Femur (tissue), 1 donor: ENCODE measurements at regions not wholly inside any gene's neighbourhood (a gene's known extent, or its start where the extent isn't known, plus 50 kb on each side); places are given as distances from the start of the nearest gene placed in this dataset.

Experiments
- DNase-seq: peaks from one replicate; pipeline ENCODE4 v3.0.0-alpha.2; 2017

GRCh38 chr6:164275773-164276172 is 861.3 kb downstream of the QKI start:
- DNase-seq: no peak

DNA sequence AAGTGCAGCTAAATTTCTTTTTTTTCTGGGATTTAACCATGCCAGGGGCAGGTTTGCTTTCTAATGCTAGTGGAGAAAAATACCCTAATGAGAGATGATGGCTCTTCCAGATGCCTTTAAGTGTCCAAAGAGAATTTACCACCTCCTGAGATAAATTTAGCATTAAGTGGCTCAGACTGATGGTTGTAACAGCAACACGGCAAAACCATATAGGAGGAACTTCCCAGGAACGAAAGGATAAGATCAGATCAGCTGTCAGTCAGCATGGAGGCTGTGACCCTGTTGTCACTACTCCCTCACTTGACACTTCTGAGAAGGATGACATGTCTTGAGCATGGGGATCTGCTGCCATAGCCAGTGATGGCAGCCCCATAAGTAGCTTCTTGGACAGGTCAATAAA is 860.0 kb downstream of the QKI start:
- DNase-seq: no peak

- DNase-seq: no peak
These were observed 859.0 kb downstream of the QKI start for GRCh38 chr6:164273491-164273890.

- DNase-seq: no peak
These were observed 852.3 kb downstream of the QKI start for GRCh38 chr6:164266851-164267250.

DNA sequence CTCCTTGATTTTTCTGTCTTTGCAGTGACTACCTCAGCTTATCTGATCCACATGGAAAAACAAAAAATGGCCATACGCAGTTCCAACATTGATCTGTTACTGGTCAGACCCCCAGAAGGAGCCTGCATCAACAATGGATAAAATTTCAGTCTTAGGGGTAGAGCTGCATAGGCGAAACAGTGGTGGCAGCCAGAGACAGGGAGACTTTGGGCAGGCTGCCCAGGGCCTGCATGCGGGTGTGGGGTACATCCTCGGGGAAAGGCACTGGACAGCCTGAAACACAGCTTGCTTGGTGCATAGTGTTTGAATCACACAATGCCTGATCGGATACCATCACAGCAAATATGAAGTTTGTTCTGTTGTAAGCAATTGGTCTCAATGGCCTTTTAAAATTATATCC is 847.8 kb downstream of the QKI start:
- DNase-seq: no peak

DNA sequence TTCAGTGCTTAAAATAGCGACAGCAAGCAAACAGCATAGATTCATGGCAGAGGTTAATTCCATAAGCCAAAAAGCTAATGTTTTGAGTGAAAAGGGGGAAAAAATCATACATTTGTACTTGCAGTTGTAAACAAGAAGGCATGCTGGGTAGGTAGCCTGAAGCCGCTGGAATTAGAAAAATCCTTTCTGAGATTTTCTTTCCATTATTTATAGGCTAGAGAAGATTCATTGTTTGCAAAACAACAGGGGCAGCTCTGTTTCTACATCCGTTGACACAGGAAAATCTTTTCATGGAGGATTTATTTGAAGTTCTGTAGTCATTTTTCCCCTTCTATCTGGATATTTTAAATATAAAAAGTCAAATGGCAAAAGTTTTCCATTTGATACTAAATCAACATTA is 843.9 kb downstream of the QKI start:
- DNase-seq: no peak

DNA sequence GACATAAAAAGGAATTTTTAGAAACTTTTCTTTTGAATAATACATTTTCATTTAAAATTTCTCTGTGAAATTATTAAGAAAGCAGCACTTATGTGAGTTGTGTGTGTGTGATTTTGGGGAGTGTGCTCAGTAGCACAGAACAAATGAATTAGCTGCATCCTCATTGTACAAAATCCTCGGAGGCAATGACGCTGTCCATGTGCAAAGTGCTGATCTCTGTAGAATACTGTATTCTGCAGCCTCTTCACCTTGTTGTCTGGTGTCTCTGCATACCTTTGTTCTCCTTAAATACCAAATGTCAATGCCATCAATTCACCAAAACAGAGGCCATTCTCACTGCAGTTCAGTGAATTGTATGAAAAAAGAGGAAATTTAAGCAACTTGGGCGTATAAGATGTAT is 838.4 kb downstream of the QKI start:
- peak; percentile 28 for DNase-seq

- no peak for DNase-seq
These were observed 837.8 kb downstream of the QKI start for GRCh38 chr6:164252291-164252690.

GRCh38 chr6:164247106-164247505 is 832.6 kb downstream of the QKI start:
- no peak for DNase-seq

DNA sequence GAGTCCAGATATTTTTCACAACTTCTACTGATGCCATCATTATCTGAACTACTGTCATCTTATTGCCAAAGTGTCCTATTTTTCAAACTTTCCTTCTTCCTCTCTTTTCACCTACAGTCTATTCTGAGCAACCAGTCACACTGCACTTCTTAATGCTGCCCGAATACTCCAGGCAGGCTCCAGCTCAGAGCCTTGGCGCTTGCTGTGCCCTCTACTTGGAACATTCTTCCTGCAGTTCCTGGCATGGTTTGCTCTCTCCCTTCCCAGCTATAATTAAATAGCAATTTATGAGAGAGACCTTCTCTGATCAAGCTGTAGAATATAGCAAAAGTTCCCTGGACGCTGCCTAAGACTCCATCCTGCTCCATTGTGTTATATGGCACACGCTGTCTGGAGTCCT is 831.6 kb downstream of the QKI start:
- no peak for DNase-seq

- no peak for DNase-seq
These were observed 829.4 kb downstream of the QKI start for GRCh38 chr6:164243949-164244348.

- no peak for DNase-seq
These were observed 828.6 kb downstream of the QKI start for GRCh38 chr6:164243012-164243610.

DNA sequence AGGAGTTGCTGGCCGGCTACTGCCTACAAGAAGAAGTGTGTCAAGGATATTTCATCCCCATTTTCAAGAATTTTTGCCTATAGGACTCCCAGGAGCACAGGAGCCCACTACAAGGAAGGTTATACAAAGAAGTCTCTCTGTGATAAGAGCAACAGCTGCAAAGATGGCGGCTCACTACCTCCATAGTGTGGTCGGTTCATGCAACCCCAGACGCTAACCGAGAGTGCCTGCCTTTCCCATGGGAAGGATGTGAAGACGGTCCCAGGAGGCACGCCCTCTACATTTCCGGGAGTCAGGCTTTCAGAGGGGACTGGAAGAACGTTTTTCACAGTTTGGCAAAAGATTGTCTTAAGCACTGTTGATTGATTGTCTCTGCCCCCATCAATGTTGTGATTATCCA is 816.3 kb downstream of the QKI start:
- no peak for DNase-seq

- DNase-seq: no peak
These were observed 815.7 kb downstream of the QKI start for GRCh38 chr6:164230259-164230658.

GRCh38 chr6:164229716-164230115 is 815.2 kb downstream of the QKI start:
- no peak for DNase-seq

- no peak for DNase-seq
These were observed 813.5 kb downstream of the QKI start for GRCh38 chr6:164227952-164228522.

DNA sequence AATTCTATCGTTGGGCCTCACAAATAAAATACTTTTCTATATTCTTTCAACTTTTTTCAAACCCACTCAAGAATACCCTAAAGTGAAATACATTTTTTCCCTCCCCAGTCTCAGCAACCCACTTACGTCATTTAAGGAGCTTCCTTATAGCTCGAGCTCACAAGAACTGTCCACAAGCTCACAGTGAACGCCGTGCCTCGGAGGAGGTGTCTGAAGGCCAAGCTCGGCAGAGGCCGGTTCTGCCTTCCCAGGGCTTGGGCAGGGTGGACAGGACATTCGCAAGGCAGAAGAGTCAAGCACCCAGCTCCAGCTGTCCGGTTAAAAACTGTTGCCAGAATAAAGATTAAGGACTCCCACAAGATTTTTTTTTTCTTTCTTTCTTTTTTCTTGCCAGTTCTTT is 802.3 kb downstream of the QKI start:
- no peak for DNase-seq

DNA sequence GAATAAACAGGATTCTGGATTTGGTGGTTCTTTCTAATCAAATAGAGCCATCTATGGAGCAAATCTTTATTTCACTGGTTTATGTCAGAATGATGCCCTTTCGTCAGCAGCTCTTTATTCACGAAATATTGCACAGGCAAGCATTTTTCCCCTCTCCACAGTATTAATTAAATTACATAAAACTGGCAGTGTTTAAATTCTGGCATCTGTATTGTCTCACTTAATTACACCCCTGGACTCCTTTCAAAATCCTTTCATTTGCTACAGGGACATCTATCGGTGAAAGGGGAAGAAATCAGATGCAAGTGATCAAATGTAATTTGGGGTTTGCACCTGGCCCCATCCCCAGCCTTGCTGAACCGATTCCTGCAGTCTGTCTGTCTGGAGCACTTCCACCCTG is 801.9 kb downstream of the QKI start:
- DNase-seq: no peak

DNA sequence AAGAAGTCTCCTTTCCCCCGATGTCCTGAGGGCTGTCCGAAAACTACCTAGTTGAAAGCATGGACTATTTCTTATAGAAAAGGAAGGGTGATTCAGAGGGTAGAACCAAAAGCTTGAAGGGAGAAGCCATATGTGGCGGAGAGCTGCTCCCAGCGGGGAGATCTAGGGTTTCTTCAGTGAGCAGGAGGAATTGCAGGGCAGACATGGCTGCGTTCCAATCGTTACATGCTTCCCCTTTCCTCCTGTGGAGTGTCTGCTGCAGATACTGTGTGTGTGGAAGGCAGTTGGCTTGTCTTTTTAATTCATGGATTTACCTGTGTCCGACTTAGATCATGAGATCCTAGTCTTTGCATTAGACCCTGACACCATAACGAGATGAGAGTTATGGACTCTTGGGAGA is 799.5 kb downstream of the QKI start:
- DNase-seq: no peak

DNA sequence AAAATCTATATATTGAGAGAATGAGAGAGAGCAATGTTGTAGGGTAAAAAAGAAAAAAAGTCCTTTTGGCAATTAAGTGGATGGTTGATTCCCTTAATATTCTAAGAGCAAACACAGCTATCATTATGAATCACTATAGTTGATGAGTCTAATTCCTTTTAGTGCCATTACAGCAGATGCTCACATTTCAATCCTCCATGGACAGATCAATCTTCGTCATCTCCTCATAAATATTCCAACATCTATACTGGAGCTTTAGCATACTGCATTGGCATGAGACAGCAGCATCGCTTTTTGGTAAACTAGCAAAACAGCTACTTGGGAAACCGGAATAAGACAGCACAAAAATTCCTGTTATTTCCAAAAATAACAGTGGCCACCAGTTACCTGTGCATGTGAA is 796.7 kb downstream of the QKI start:
- no peak for DNase-seq

DNA sequence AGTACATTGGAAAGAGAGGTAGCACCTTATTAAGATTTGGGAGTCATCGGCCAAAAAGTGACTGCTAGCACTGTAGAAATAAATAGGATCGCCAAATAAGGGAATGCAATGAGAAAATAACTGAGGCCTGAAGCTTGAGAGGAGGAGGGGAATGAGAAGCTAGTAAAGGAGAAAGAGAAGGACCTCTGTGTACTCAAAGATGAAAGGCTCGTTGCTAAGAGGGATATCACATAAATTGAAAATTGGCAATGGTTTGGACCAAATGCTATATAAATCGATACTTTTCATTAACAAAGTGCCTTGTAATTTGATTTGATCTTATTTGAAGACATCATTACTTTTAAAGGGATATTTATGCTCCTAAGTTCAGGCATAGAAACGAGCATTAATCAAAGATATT is 796.3 kb downstream of the QKI start:
- DNase-seq: no peak

DNA sequence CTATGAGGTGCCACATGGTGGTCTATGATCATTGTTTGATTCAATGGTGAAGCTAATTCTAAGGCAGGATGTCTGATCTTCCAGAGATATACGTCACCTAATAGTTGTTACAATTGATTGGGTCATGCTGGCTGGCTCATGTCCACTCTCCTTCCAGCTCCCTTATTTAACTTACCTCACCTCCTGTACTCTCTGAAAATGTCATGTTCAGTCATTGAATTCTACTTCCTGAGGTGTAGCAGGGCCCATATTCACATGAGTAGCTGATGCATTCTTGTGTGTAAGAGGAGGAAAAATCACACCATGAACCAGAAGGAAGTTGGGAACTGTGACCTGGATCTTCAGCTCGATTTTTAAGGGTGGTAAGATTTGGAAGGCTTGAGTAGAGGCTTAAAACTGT is 795.8 kb downstream of the QKI start:
- no peak for DNase-seq

DNA sequence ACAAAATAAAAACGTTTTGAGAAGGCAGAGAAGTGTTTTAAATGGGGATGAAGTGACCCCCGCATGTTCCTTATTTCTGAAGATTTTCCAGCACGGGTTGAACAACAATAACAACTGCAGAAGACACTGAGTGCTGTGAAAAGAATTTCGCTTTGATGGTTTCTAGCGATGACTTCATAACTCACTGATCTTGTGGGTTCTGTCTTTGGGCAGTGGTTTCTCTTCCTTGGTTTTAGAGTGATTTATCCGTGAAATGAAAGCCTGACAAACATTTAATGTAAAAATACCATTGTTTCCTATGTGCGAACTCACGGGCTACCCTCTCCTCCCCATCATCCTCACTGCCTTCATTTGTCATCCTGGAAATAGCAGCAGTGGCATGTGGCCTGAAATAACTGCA is 793.9 kb downstream of the QKI start:
- DNase-seq: no peak

DNA sequence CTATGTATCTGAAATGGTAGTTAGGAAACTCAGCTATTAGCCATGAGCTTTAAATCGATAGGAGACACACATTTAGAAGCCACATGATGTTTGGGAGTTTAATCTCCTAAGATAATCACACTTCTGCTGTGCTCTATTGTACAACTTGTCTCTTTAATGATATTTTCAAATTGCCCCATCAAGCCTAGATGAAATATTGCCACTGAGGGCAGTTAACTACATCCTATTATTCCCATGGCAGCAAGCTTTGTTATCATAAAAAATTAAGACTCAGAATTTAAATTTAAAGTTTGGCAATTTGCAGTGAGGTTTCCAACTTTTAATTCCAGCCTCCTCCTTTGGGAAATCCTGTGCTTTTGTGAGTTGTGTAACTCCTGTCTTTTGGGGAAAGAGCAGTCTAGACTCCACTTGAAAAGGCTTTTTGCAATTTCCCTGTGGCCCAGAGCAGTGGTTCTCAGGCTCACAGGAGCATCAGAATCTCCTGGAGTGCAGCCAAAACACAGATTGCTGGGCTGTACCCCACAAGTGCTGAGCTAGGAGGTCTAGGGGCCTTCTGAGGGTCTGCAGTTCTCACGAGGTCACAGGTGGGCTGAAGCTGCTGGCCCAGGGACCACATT is 792.4 kb downstream of the QKI start:
- DNase-seq: no peak

- no peak for DNase-seq
These were observed 785.6 kb downstream of the QKI start for GRCh38 chr6:164200071-164200470.
